ENCODE measurements at regions not wholly inside any gene's neighbourhood (a gene's known extent, or its start where the extent isn't known, plus 50 kb on each side); places are given as distances from the start of the nearest gene placed in this dataset.

DNA sequence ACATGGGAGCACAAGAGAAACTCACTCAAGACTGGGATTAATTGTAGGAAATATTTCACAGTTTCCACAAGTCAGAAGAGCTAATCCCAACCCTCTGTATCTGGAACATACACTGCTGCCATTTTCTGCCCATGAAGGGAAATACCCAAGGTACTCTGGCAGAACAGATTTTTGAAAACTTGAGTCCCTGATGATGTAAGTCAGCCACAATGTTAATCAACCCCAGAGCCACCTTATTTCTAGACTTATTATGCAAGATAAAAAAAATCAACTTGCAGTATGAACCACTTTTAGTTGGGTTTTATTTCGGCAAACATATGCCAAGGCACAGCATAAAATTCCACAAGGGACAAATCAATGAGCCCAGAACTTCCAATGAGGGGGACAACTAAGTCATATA is 141.5 kb downstream of the LY86 start:
- no peak overlapping the region for H3K4me3 ChIP-seq (ENCODE audit: low read depth, low read length)
- no peaks in the 10 kb centered on the region for H3K36me3 ChIP-seq
- no peaks in the 10 kb centered on the region for H3K9me3 ChIP-seq (ENCODE audit: severe bottlenecking)
- DNase-seq: no peak
- TF ChIP-seq, protein P1, sequence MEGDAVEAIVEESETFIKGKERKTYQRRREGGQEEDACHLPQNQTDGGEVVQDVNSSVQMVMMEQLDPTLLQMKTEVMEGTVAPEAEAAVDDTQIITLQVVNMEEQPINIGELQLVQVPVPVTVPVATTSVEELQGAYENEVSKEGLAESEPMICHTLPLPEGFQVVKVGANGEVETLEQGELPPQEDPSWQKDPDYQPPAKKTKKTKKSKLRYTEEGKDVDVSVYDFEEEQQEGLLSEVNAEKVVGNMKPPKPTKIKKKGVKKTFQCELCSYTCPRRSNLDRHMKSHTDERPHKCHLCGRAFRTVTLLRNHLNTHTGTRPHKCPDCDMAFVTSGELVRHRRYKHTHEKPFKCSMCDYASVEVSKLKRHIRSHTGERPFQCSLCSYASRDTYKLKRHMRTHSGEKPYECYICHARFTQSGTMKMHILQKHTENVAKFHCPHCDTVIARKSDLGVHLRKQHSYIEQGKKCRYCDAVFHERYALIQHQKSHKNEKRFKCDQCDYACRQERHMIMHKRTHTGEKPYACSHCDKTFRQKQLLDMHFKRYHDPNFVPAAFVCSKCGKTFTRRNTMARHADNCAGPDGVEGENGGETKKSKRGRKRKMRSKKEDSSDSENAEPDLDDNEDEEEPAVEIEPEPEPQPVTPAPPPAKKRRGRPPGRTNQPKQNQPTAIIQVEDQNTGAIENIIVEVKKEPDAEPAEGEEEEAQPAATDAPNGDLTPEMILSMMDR (IDR thresholded peaks at IDR 0.05; ENCODE audit: low read depth, low read length): no peak
- H3K27ac ChIP-seq: no peak overlapping the region
- H3K27me3 ChIP-seq (ENCODE audit: insufficient read depth, low read depth, severe bottlenecking): no peaks in the 10 kb centered on the region

DNA sequence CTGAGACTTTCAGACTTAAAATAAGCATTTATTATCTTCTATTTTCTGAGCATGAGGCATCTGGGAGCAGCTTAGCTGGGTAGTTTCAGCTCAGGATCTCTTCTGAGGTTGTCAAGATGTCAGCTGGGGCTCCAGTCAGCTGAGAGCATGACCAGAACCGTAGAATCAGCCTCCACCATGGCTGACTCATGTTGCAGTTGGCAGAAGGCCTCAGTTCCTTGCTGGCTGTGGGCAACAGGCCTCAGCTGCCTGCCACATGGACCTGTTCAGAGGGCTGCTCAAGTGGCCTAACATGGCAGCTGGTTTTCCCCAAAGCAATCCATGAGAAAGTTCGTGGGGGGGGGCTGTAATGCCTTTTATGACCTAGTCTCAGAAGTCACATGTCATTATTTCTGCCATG is 142.3 kb downstream of the LY86 start:
- no peak overlapping the region for H3K27ac ChIP-seq
- no peaks in the 10 kb centered on the region for H3K27me3 ChIP-seq (ENCODE audit: insufficient read depth, low read depth, severe bottlenecking)
- no peaks in the 10 kb centered on the region for H3K36me3 ChIP-seq
- H3K4me3 ChIP-seq (ENCODE audit: low read depth, low read length): no peak overlapping the region
- H3K9me3 ChIP-seq (ENCODE audit: severe bottlenecking): no peaks in the 10 kb centered on the region
- DNase-seq: no peak
- TF ChIP-seq, protein P1 (IDR thresholded peaks at IDR 0.05; ENCODE audit: low read depth, low read length): no peak

DNA sequence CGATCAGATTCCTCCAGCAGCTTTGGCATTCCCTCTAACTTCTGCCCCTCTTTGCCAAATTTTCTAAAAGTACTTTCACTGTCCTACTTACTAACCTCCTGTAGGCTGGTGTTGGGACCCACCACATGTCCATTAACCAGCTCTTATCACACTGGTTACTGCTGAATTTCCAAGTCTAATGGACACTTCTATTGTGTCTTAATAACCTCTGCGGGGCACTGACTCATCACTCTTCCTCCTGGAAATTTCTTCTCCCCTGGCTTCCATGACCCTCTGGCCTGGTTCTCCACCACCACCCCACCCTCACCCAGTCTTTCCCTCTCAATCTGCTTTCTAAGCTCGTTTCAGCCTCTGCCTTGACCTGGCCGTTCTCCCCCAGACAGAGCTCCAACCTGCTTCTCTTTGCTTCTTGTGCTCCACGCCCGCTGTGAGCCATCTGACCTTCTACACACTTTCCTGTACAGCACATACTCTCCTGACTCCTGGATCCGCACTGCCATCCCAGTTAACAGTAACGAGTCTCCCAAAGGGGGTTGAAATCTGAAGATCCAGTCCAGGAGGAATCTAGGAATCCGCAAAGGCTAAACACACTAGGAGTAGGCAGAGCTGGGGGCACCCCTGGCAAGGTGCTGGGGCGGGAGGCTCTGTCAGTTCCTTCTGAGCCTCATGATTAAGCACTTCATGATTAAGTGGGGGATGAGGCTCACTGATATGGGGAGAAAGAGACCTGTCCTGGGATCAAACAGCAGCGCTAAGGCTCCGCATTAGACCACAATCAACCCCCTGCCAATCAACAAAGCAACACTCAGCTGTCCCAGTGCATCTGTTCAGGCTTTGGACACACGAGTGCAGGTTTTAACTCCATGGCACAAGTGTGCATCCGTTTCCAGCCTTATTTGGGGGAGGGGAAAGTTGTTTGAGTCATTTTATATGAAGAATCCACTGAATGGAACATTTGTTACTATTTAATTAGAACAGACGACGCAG is 146.3 kb downstream of the LY86 start:
- TF ChIP-seq, protein P1 (IDR thresholded peaks at IDR 0.05; ENCODE audit: low read depth, low read length): no peak
- peak; percentile 89 for DNase-seq
- Histone ChIP-seq H3K27me3 (ENCODE audit: insufficient read depth, low read depth, severe bottlenecking) (no peaks in the 10 kb centered on the region), H3K9me3 (ENCODE audit: severe bottlenecking) (no peaks in the 10 kb centered on the region), H3K27ac (peak overlapping the region; percentile 90), H3K4me3 (ENCODE audit: low read depth, low read length) (peak overlapping the region; percentile 36), H3K36me3 (no peaks in the 10 kb centered on the region)

DNA sequence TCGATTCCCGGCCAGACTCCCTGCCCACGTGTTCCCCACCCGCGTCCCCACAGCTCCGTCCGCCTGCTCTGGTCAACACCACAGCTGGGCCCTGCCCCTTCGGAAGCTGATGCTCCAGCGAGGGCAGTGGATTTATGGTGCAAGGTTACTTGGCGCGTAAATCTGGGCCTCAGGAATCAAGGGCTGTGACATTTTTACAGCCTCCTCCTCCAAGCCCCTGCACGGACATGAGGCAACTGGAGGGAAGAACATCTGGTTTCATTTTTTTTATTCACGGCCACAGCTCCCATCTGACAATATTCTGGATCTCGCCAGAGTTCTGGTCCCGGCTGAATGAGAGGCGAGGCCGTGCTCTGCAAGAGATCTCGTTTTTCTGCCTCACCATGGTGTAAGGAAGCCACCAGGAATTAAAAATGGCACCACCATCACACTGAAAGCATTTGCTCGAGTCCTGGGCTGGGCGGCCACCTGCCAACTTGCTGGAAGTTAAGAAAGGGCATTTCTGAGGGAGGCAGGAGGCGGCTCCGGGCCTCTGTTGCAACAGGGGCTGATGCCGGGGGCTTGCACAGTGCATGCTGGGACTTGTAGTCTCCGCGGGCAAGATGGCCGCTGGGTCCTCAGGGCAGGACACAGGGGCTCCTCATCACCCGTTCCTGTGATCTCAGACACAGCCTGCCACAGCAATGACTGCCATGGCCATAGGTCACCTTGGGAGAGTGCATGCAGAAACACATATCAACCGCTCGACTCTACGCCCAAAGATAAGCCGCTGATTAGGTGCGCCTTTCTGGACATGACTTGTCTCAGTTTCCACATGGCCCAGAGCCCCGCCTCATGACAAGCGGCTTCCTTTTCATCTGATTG is 148.5 kb downstream of the LY86 start:
- H3K4me3 ChIP-seq (ENCODE audit: low read depth, low read length): no peak overlapping the region
- no peaks in the 10 kb centered on the region for H3K36me3 ChIP-seq
- TF ChIP-seq, protein P1 (IDR thresholded peaks at IDR 0.05; ENCODE audit: low read depth, low read length): no peak
- H3K27me3 ChIP-seq (ENCODE audit: insufficient read depth, low read depth, severe bottlenecking): no peaks in the 10 kb centered on the region
- H3K27ac ChIP-seq: no peak overlapping the region
- no peak for DNase-seq
- no peaks in the 10 kb centered on the region for H3K9me3 ChIP-seq (ENCODE audit: severe bottlenecking)

DNA sequence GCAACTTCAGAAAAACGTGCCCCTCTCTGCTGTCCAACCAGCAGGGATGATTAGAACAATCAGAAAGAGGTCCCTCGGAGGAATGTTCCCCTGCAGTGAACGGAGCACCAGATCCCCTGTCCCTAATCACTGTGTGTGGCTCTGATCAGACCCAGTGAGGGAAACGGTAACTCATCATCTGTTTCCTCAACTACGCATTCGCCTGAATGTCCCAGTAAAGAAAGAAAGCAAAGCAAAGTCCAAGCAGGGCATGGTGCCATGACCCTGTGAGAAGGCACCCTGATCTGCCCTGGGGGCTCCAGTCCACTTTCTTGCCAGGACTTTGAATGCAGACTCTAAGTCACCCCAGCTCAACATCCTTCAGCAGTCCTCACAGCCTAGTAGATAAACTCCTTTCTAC is 149.2 kb downstream of the LY86 start:
- no peaks in the 10 kb centered on the region for H3K27me3 ChIP-seq (ENCODE audit: insufficient read depth, low read depth, severe bottlenecking)
- H3K36me3 ChIP-seq: no peaks in the 10 kb centered on the region
- no peak overlapping the region for H3K27ac ChIP-seq
- H3K4me3 ChIP-seq (ENCODE audit: low read depth, low read length): no peak overlapping the region
- TF ChIP-seq, protein P1 (IDR thresholded peaks at IDR 0.05; ENCODE audit: low read depth, low read length): no peak
- no peaks in the 10 kb centered on the region for H3K9me3 ChIP-seq (ENCODE audit: severe bottlenecking)
- no peak for DNase-seq

Data from WERI-Rb-1 (cell line).